HG02610 (cell line): ENCODE measurements at regions not wholly inside any gene's neighbourhood (a gene's known extent, or its start where the extent isn't known, plus 50 kb on each side); places are given as distances from the start of the nearest gene placed in this dataset.
"Not testable (repeated sequence)": the region's sequence is repeated elsewhere in the genome, so short reads cannot be mapped to it uniquely, and the experiment has no call there.

Experiments used
- ATAC-seq: cut with Tn5 transposase; IDR thresholded peaks from one replicate; pipeline ENCODE4 v1.9.1; 2021; ENCODE audit warnings: mild to moderate bottlenecking, moderate library complexity; ENCODE audit not compliant: unreplicated experiment

DNA sequence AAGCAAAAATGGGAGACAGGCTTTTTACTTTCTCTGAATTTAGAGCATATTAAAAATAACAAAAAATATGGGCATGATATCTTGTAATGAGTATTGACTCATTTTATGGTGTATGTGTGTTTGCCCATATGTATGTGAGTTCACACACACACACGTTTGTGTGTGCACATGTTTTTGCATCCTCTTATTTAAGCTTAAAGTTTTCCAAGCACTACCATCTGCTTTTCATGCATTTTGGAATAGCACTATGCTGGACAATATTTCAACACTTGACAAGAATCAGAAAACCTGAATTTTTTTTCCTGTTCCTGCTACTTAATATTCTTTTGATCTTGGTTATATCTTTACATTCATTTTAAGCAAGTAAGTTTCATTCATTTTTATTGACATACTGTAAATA lies 872.7 kb downstream of the OTOL1 start:
- ATAC-seq, result no peak

DNA sequence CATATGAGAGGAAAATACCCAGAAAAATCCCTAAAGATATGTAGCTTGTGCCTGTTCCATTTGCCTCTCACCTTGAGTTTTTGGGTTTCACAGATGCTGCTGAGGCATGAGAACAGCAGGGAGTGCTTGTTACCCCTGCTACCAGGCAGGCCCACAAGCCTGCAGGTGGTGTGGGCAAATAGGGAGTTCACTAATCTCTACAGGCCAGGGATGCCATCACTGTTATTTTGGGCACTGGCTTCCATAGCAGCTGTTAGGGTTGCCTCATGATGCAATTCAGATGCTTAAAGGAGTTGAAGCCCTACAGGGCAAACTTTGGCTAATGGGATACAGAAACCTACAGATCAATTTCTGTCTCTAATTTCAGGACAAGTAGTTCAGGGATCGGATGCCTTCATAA lies 873.5 kb downstream of the OTOL1 start:
- no peak for ATAC-seq

DNA sequence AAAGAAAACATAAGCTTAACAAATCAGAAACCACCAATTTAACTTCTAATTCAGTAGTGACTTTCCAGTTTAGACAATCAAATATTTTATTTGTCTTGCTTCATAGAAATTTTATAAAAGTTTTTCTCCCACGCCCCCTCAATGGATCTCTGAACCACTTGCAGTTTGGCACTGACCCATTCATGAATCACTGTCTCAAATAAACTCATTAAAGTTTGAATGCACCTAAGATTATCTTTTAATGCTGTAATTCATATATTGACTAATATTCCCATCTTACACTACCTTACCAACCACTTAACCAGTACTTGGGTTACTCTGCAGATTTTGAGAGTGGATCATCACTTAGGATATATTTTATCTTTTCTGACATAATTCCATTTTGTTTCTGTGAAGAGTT lies 880.2 kb downstream of the OTOL1 start:
- no peak for ATAC-seq

DNA sequence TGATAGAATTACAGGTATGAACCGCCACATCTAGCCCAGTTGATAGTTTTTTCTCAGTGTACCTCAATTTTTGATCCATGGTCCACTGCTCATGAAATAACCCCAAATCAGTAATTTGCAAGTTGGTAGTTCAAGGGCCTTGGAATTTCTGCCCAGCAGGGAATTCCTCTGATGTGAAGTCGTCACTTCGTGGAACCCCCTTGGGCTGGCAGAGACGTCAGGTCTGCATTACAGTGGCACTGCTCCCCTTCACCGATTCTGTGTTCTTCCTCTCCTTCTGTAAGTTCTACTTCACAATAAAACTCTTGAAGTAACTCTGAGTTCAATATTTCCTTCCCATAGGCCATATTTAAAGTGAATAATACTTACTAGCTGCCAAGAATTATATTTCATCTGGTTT lies 881.0 kb downstream of the OTOL1 start:
- no peak for ATAC-seq

DNA sequence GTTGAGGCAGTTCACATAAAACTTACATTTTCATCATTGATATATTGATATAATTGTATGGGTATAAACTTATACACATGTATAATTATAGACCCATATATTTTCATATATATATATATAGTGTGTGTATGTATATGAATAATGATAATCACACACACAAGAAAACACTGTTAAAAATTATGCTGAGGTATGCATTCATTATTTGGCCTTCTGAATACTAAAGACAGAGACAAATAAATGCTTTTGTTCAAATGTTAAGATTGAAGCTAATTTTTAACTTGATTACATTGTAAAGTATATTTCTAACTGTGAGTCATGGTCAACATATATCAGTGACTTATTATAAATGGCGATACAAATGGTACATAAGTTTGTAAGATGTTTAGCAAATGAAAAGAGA lies 888.8 kb downstream of the OTOL1 start:
- no peak for ATAC-seq

DNA sequence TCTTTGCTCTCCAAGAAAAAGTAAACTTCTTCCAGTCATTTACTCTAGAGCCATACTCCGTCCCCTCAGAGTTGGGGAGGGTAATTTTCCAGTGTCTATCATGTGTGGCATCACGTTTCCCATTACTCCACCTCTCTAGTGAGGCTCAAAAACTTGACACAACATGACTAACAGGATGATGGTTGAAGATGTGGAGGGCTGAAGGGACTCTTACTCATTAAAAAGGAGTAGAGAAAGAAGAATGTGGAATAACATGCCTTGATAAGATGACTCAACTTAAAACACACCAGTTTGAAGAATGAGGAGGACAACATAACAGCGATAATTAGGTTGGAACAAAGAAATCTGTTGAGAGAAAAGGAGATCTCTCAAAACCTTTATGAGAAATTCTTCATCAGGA lies 894.3 kb downstream of the OTOL1 start:
- ATAC-seq, result no peak

DNA sequence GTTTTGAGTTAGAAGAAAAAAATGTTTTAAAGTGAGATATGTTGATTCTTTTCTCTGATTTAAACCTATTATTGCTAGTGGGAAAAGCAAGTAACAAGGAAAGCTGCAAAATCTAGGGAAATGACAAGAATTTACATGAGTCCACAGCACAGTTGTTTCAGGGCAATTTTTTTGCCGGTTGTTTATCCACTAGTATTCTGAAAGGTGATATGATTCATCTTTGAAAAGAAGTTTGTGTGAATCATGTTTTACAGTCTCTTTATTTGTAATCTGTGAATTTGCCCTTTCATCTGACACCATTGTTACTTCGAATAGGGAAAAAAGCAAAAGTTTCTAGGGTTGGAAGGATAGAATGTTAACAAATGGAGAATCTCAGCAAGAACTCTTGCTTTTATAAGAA lies 894.7 kb downstream of the OTOL1 start:
- ATAC-seq, result no peak

DNA sequence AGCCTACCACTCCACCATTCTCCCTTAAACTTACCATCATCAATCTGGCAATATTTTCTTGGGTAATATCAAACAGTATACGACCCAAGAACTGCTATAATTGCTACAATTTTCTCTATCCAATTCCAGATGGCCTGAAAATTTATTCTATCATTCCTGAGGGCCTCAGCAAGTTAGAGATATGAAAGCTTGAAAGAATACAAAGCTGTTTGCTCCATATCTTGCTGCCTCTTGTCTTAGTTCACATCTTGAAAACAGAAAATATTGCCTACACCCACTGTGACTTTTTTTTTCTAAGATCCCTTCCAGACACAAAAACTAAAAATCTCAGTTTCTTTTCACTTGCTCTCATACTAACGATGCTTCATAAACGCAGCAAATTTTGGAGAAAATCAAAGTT lies 898.9 kb downstream of the OTOL1 start:
- no peak for ATAC-seq

DNA sequence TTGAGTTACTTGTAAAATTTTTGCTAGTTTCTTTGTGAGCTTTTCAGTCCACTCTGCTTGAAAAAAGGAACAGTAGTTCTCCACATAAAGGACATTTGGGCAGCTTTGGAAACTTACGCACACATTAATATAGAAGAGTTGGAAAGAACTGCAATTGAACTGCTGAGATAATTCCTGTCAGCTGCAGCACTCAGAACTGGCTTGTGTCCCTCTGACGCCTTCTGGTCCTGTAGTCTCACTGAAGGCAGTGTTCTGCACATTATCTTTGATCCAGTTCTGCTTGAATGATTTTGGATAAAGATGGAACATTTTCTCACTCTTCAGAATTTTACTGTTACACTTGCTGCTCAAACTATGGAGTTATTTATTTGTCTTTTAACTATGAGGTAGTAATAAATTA lies 901.9 kb downstream of the OTOL1 start:
- no peak for ATAC-seq

DNA sequence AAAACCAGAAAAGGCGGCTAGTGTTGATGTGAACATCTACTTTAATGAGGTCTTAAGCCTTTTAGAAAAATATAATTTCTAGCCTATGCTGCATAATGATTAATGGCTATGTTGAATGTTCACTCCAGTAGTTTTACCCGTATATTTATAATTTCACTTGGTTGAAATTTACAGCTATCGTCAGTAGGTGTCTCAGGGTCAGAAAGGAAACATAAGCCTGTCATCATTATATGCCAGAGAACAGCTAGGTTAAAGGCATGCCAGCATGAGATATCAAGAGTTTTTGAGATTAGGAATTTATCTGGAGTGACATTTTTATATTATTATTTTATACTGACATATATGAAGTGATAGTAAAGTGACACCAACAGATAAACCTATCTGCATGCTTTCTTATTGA lies 904.1 kb downstream of the OTOL1 start:
- ATAC-seq, result no peak

DNA sequence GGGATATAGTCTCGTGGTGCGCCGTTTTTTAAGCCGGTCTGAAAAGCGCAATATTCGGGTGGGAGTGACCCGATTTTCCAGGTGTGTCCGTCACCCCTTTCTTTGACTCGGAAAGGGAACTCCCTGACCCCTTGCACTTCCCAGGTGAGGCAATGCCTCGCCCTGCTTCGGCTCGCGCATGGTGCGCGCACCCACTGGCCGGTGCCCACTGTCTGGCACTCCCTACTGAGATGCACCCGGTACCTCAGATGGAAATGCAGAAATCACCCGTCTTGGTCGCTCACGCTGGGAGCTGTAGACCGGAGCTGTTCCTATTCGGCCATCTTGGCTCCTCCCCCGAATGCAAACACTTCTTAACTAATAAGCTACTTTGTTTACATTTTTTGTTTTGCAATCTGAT lies 914.9 kb downstream of the OTOL1 start:
- ATAC-seq, result not testable (repeated sequence)

DNA sequence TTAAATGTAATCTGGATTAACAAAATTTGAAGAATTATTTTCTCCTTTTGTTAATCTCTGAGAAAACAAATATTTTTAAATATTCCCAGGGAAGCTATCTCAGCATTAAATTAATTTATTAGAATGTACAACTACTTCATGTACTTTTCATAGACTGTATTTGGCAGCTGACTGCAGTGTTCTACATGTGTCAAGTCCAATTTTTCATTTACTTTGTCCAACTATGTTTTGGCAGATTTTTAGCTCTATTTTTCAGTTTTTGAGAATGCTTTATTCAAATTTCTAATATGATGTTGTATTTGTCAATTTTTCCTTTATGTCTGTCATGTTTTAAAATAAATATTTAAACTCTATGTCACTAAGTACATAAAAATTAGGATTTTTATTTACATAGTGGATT lies 925.1 kb downstream of the OTOL1 start:
- ATAC-seq, result no peak

DNA sequence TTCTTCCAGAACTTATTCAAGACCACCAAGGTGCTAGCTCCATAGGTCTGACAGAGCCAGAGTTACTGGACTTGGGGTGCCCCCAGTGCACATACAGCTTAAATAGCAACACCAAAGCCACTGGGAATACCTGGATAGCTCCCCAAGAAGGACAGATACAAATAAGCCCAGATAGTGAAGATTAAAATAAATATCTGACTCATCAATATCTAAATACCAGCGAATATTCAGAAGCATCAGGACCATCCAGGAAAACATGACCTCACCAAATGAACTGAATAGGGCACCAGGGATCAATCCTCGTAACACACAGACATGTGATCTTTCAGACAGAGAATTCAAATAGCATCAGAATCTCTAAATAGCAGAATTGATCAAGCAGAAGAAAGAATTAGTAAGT lies 931.6 kb downstream of the OTOL1 start:
- no peak for ATAC-seq

DNA sequence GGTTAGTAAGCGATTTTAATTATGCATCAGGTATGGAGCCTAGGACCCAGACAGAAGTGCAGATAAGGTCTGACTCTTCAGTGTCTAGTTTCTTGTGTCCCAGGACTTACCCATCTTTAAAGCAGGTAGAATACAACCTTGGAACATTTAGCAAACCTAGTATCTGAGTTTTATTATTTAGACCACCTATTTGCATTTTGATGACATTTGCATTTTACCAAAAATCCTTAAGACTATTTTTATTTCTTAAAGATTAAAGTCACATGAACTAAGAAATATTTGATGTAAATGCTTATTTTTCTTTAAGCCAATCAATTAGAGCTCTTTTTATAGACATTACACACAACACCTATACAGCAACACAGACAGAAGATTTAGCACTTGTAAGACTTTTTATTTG lies 939.1 kb downstream of the OTOL1 start:
- ATAC-seq, result no peak

DNA sequence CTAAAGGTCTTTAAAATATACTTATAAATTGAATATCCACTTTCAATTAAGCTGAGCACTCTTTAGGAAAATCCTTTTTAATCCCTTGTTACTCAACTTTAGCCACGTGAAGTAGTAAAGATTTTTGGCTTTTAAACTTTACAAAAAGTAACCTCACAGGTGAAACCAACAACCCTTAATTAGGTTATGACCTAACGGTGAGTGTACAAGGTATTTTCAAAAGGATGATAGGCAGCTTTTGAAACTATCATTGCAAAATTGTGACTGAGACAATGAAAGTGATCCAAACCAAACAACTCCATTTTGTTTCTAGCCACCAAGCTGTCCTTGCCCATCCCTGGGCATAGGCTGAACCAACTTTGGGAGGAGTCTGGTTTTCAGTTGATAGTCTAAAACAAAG lies 940.2 kb downstream of the OTOL1 start:
- ATAC-seq, result no peak

DNA sequence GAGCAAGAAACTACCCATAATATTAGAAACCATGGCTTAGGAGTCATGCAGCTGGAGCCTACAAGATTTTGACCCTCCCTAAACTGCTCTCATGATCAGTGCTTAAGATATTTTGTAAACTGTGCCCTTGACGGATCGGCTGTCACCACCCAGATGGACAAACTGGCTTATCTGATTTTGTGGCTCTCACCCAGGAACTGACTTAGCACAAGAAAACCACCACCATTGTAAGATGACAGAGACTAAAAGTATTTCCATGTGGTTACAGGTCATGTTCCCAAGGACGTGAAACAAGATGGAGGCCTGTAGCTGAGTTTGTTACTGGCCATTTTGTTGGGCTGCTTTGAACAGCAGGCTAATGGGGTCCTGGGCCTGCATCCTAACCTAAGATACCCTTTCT lies 940.9 kb downstream of the OTOL1 start:
- ATAC-seq, result no peak

DNA sequence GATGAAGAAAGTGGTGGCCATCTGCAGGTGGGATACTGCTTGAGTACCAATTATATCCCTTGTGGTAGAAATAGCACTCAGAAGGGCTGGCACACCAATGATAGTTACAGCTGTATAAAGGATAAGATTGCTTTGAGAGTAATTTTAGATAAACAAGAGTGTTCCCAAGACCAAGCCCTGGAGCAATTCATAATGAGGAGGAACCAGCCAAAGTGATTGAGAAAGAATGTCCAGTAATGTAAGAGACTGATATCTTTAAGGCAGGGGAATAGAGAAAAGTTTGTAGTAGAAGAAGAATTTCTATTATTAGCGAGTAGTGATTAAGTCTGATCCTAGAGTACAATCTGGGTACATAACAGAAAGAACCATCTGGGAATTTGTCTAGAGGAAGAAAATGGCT lies 945.1 kb downstream of the OTOL1 start:
- no peak for ATAC-seq

DNA sequence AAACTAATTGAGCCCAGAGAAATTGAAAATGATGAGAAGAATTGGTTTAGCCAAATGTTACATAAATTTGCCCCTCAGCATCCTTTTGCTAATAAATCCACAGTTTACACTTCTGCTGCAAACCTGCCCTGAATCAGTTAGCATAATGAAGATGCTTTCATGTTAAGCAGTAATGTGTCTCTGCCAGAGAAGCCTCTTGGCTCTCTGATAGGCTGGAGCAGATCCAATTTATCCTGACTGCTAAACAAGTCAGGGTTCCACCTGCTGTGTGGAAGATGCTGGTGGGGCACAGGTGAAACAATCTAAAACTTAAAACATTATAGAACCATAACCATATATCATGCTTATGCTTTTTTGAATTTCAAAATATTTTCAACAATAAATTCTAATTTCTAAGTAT lies 946.8 kb downstream of the OTOL1 start:
- ATAC-seq, result no peak

DNA sequence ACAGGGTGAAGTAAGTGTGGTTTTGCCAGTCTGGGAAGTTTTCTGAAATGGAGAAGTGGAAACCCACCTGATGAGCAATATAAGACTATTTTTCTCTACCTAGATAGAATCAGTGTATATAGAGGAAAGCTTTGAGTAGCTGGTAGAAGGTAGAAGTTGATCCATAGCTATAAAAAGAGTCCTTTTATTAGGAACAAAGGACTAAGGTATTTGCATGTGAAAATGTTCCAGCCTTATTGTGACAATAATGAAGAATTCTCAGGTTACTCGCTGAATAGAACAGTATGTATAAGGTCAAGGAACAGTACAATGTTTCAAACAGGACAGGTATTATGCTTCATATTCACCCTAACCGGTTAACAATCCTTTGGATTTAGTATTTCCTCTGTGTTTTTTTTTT lies 972.2 kb downstream of the OTOL1 start:
- no peak for ATAC-seq

DNA sequence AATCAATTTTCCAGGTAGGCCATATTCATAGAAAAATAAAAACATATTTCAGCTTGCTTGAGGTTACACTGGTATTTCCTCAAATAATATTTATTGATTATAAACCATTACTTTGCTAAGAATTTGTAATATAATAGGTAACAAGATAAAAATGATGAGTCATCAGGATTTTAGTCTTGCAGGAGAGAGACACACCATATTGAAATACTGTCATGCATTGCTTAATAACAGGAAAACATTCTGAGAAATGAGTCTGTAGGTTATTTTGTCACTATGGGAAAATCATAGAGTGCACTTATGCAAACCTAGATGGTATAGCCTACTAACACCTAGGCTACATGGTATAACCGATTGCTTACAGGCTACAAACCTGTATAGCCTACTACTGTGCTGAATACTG lies 990.5 kb downstream of the OTOL1 start:
- ATAC-seq, result no peak

DNA sequence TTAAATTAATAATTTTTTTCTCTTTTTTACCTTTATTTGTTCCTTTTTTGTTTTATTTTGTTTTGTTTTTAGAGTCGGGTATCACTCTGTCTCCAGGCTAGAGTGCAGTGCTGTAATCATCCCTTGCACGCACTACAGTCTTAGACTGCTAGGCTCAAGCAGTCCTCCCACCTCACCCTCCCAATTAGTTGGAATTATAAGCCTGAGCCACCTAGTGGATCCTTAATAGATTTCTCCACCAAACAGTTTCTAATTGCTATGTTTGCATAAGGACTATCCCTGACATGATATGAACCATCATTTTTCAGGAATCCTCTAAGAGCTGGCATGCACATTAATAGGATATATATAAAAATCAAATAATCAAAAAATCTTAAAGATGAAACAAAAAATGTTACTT lies 993.2 kb downstream of the OTOL1 start:
- ATAC-seq, result no peak

DNA sequence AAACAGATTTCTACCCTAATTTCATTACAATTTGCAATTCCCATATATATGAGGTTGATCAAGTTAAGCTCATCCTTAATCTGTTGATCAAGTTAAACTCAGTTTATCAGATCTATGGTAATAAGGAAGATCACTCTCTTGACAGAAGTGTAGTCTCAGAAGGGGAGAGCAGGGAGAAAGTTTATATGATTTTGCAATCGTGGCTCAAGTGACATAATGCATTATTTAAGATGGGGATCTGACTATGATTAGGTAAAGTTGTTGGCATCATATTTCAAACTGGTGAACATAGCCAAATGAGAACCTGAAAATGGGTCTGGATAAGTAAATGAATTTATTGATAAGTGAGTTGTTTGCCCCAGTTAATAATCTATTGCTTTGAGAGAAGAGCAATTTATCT lies 995.3 kb downstream of the OTOL1 start:
- ATAC-seq, result no peak

DNA sequence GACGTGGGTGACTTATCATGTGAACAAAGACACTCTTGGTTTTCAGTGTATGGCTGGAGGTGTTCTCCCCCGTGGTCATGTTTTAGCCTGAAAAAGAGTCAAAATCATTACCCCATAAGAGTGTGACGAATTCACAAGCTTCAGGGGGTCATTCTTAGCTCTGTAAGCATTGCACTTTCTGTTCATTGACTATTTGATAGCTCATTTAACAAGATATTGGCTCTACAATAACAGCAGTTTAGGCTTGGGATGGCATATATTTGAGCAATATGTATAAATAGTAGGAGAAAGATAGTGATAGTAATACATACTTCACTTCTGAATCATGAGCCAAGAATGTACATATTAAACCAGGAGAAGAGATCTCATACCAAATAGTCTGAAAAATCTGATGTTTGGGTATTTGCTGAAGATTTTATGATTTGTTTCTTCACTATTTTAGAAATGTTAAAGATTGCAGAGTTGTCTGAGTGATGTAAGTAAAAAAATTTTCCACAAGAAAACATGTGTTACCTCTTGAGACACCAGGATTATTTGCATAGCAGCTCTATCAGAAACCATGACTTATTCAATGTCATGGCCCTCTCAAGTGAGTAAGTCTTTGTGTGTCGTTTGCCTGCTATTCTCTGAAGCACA lies 996.0 kb downstream of the OTOL1 start:
- ATAC-seq, result no peak

DNA sequence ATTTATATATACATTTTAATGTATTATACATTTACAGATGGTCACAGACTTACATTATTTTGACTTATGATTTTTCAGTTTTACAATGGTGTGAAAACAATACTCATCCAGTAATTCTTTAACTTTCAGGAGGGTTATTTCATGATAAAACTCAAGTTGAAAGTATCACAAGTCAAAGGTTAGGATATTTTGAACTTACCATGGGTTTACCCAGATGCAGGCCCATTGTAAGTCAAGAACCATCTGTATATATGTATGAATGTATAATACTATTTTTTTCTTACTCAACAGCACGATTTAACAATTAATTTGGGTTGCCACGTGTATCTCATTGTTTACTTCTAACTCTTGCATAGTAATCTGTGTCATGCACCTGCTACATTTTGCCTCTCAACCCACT lies 1002.0 kb downstream of the OTOL1 start:
- no peak for ATAC-seq
